HG03520 (cell line): ENCODE measurements at regions not wholly inside any gene's neighbourhood (a gene's known extent, or its start where the extent isn't known, plus 50 kb on each side); places are given as distances from the start of the nearest gene placed in this dataset.

Experiments
- ATAC-seq: cut with Tn5 transposase; IDR thresholded peaks from one replicate; pipeline ENCODE4 v1.9.1; 2021; ENCODE audit warnings: mild to moderate bottlenecking, moderate library complexity; ENCODE audit not compliant: unreplicated experiment

GRCh38 chr16:80366023-80366422 is 174.8 kb upstream of the DYNLRB2 start:
- ATAC-seq: no peak

- ATAC-seq: no peak
These were observed 178.0 kb upstream of the DYNLRB2 start for GRCh38 chr16:80362816-80363215.

- no peak for ATAC-seq
These were observed 184.4 kb upstream of the DYNLRB2 start for GRCh38 chr16:80356365-80356764.

DNA sequence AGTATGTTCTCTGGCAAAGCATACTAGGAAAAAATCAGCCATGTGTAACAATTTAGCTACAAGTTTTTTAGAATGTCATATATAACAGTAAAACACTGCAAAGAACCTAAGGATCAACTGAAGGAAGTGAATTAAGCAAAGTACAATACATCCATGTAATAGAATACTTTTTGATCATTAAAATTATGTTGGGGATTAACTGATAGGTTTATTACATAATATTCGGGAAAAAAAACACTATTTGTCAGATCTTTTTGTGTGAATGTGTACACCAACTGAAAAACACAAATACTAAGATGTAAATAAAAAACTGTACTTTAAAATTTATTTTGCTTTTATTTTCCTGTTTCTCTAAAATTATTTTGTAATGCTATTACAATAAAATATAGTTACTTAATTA is 185.5 kb upstream of the DYNLRB2 start:
- ATAC-seq: no peak

DNA sequence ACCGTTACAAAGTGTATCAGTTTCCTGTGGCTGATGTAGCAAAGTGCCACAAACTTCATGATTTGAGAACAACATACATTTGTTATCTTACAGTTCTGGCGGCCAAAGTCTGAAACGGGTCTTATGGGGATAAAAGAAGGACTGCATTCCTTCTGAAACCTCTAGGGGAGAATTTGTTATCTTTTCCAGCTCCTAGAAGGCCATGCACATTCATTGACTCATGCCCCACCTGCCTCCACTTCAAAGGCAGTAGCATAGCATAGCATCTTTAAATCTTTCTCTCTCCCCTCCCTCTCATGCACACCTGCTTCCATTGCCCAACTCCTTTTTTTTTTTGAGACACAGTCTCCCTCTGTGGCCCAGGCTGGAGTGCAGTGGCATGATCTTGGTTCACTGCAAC is 190.7 kb upstream of the DYNLRB2 start:
- no peak for ATAC-seq

- ATAC-seq: no peak
These were observed 192.9 kb upstream of the DYNLRB2 start for GRCh38 chr16:80347900-80348299.

- ATAC-seq: no peak
These were observed 193.8 kb upstream of the DYNLRB2 start for GRCh38 chr16:80347002-80347401.

GRCh38 chr16:80346111-80346632 is 194.6 kb upstream of the DYNLRB2 start:
- ATAC-seq: peak; percentile 51

DNA sequence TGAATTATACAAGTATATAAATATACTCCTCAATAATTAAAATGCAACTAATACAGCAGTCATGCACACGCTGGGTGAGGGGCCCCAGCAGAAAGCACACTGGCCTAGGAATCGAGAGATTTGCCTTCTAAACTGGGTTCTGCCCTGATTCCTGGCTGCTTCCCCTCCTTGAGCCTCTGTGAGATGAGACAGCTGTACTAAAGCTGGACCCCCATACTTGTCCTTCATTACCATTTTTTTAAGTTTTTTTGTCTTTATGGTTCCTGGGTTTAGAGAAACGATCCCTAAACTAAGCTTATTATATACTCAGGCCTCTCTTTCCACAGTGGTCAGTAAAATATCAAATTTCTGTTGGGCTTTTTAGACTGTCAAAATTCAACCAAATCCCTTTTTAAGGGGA is 195.1 kb upstream of the DYNLRB2 start:
- ATAC-seq: no peak

- no peak for ATAC-seq
These were observed 196.2 kb upstream of the DYNLRB2 start for GRCh38 chr16:80344570-80344969.

GRCh38 chr16:80341263-80341662 is 199.5 kb upstream of the DYNLRB2 start:
- ATAC-seq: no peak

- ATAC-seq: no peak
These were observed 203.0 kb upstream of the DYNLRB2 start for GRCh38 chr16:80337786-80338185.

DNA sequence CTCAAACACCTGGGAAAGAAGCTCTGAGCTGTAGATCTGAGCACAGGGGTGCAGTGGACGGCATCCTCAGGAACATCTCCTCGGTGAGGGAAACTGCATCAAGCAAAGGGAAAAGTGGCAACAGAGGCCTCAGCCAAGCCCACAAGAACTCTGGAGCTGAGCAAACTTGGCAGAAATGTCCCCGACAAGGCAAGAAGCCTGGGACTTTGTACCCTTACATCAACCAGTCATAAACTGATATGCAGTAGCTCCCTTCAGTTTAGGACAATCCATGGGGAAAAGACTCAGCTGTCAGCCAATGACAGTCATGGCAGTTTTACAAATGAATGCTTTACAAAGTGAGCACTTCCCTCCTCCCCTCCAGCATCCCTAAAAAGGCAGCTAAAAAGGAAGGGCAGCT is 210.0 kb upstream of the DYNLRB2 start:
- ATAC-seq: no peak

DNA sequence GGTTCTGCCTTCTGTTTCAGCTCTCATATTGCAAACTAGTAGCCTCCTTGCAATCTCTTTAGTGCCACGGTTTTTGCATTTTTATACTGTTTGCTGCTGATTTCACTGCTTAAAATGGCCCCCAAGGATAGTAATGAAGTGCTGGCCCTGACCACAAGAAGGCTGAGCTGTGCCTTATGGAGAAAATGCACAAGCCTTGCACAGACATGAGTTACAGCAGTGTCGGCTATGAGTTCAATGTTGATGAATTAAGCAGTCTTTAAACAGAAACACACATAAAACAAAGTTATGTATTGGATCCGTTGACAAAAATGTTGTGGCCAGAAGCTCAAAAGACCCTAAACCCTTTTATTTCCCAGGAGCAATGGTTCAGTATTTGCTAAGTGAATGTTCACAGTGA is 210.6 kb upstream of the DYNLRB2 start:
- ATAC-seq: no peak

DNA sequence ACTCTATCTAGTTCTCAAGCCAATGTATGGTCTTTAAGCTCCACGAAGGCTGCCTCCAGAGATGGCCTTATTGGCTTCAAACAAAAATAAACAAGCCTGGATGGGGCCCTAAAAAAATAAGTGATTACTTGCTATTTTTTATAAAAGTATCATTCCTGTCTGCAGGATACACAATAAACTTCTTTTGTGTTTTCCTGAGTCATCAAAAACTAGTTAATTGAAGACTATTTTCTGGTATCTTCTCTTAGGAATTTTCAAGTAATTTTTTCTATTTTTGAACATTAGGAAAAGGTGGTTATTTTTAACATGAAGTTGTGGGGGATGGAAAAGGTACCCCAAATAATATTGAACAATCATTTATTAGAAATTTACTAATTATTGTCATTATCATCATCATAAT is 213.1 kb upstream of the DYNLRB2 start:
- no peak for ATAC-seq

DNA sequence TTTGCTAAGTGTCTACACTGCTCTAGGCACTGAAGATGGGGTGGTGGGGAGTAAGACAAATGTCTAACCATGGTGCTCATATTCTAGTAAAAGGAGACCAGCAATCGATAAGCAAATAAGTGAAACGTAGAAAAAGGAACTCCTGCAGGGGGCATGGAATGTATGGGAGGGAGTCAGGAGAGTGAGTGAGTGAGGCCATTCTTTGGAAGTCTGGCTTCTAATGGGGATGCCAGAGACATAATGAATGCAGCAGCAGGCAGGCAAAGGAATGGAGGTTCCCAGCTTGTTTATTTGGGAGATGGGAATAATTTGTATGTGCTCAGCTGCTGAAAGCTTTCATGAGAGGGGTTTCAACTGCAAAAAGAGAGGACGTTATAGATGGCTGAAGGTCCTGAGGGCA is 216.4 kb upstream of the DYNLRB2 start:
- ATAC-seq: no peak

GRCh38 chr16:80323808-80324195 is 217.0 kb upstream of the DYNLRB2 start:
- ATAC-seq: no peak

DNA sequence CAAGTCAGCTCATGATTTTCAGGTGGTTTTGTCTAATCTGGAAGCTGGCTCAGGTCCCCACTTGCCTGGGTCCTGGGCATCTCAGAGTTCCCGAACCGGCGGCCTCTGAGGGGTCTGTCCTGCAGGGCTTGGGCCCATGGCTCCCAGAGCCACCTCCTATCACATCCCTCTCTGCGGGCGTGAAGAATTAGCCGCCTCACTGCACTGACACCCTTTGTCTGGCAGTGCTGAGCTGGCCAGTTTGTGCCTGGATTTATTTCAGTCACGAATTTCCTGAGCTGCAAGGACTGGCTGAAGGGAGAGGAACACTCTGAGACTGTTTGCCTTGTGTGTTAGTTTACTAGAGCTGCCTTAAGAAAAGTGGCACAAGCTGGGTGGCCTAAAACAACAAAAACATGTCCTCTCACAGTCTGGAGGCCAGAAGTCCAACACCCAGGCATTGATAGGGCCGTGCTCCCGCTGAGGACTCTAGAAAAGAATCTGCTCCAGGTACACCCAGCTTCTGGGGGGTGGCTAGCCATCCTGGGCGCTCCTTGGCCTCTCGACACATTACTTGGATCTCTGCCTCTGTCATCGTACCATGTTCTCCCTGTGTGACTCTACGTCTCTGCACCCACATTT is 217.5 kb upstream of the DYNLRB2 start:
- ATAC-seq: no peak

GRCh38 chr16:80319181-80319580 is 221.6 kb upstream of the DYNLRB2 start:
- ATAC-seq: no peak

GRCh38 chr16:80318107-80318506 is 222.7 kb upstream of the DYNLRB2 start:
- no peak for ATAC-seq

DNA sequence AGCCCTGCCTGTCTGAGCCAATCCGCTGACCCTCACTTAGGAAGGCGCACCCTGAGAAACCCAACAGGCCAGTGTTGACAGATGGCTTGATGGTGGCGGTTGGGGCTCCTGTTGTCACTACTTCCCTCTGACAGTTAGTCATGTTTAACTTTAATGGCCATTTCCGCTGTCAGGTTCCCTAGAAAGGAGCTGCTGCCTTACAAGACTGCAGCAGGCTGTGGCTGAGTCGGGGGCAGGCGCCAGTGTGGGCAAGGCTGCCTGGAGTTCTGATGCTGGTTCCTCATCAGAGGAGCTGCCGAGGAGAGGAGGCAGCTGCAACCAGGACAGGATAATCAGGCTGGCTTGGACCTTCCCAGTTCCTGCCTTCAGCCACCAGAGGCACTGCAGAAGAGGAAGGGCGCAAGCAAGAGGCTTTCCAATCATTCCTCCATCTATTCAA is 223.2 kb upstream of the DYNLRB2 start:
- ATAC-seq: no peak

DNA sequence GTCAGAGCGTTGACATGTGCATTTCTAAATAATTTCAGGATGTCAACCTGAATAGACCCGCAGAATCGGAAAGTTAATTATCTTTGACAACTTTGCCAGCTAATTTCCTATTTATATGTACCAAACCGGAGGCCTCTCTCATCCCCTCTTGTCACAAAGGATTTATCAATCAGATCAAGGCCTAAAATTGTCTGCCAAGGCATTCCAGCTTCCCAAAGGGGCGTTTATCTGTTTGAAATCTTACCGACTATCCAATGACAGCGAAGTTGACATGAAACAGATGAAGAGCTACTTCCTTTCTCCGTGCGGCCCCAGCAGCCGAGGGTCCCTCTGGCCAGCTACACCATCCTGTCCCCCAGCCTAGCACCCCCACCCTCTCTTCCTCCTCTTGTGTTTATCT is 223.7 kb upstream of the DYNLRB2 start:
- no peak for ATAC-seq

DNA sequence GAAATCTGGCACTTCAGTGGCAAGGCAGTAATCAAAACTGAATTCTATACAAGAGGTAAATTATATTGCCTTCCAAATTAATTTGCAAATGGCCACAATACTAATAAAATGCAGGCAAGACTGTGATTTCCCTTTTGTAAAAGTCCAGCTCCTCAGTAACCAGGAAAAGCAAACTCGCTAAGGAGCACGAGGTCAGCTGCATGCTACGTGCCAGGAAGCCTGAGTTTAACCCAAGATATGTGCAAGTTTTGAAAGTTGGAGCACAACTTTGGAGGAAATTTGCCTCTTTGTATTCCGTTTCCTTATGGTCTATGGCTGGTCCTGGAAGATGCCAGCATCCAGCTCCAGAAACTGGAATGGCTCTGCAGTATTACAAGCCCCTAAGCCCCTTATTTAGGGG is 226.8 kb upstream of the DYNLRB2 start:
- ATAC-seq: no peak
